ENCODE measurements at regions not wholly inside any gene's neighbourhood (a gene's known extent, or its start where the extent isn't known, plus 50 kb on each side); places are given as distances from the start of the nearest gene placed in this dataset.
A peak's percentile ranks its signal among the peaks of the same experiment; 100 is the strongest.

GRCh38 chr14:71212683-71213107, 305.4 kb downstream of the PCNX1 start:
- Histone ChIP-seq H3K79me2 (replicated peaks; ENCODE audit: insufficient read depth) (no peaks in the 10 kb centered on the region), H3K27me3 (ENCODE audit: insufficient read depth) (no peaks in the 10 kb centered on the region), H3K27ac (ENCODE audit: low read depth) (no peak overlapping the region), H3K4me3 (no peak overlapping the region), H3K4me2 (no peak overlapping the region), H4K20me1 (replicated peaks; ENCODE audit: insufficient read depth) (no peaks in the 10 kb centered on the region), H2AFZ (peak overlapping the region; percentile 81; the same call in 1 of the 2 replicates), H3F3A (replicated peaks; ENCODE audit: low read depth) (no peaks in the 10 kb centered on the region), H3K9me2 (ENCODE audit: insufficient read depth) (no peaks in the 10 kb centered on the region), H3K4me1 (ENCODE audit: insufficient read depth) (no peaks in the 10 kb centered on the region), H3K36me3 (ENCODE audit: insufficient read depth) (no peaks in the 10 kb centered on the region)
- DNase-seq (ENCODE audit: low spot score): no peak
- Mint-ChIP-seq H3K4me1 (peaks cover 4% of the 10 kb centered on the region), H3K27ac (no peak overlapping the region; the same call in 1 of the 2 replicates), H3K4me3 (no peak overlapping the region), H3K36me3 (ENCODE audit: low read depth) (peaks cover 9% of the 10 kb centered on the region), H3K9me3 (peaks cover 6% of the 10 kb centered on the region), H3K27me3 (ENCODE audit: insufficient read depth, low read depth, poor library complexity) (no peaks in the 10 kb centered on the region)
- TF ChIP-seq EZH2phosphoT487 (IDR thresholded peaks at IDR 0.05; ENCODE audit: unreplicated experiment): no peak
- TF ChIP-seq ZNF331 (CRISPR knock-in tag; IDR thresholded peaks at IDR 0.05; ENCODE audit: low read depth): no peak
- no peak for TF ChIP-seq NANOG (IDR thresholded peaks at IDR 0.05; ENCODE audit: borderline replicate concordance)
- TF ChIP-seq ETS1 (IDR thresholded peaks at IDR 0.05): no peak
- peak; percentile 73 for ATAC-seq

- H3K27me3 ChIP-seq (ENCODE audit: insufficient read depth): no peaks in the 10 kb centered on the region
- no peaks in the 10 kb centered on the region for H3K36me3 ChIP-seq (ENCODE audit: insufficient read depth)
- Mint-ChIP-seq H3K27ac (no peak overlapping the region), H3K4me1 (peaks cover 4% of the 10 kb centered on the region), H3K36me3 (ENCODE audit: low read depth) (peaks cover 11% of the 10 kb centered on the region), H3K4me3 (no peak overlapping the region), H3K9me3 (peaks cover 14% of the 10 kb centered on the region), H3K27me3 (ENCODE audit: insufficient read depth, low read depth, poor library complexity) (no peaks in the 10 kb centered on the region)
- H3K4me3 ChIP-seq: no peak overlapping the region
- H2AFZ ChIP-seq: no peak overlapping the region
- H3K9me2 ChIP-seq (ENCODE audit: insufficient read depth): no peaks in the 10 kb centered on the region
- no peaks in the 10 kb centered on the region for H3K79me2 ChIP-seq (replicated peaks; ENCODE audit: insufficient read depth)
- no peak overlapping the region for H3K4me2 ChIP-seq
- no peaks in the 10 kb centered on the region for H4K20me1 ChIP-seq (replicated peaks; ENCODE audit: insufficient read depth)
- ATAC-seq (no peak), DNase-seq (ENCODE audit: low spot score) (no peak)
- H3K4me1 ChIP-seq (ENCODE audit: insufficient read depth): no peaks in the 10 kb centered on the region
- H3F3A ChIP-seq (replicated peaks; ENCODE audit: low read depth): no peaks in the 10 kb centered on the region
- no peak overlapping the region for H3K27ac ChIP-seq (ENCODE audit: low read depth)
- TF ChIP-seq NANOG (IDR thresholded peaks at IDR 0.05; ENCODE audit: borderline replicate concordance) (no peak), JUNB (IDR thresholded peaks at IDR 0.05; ENCODE audit: unreplicated experiment) (no peak), EZH2 (IDR thresholded peaks at IDR 0.05; ENCODE audit: low read depth, unreplicated experiment) (no peak), ETS1 (IDR thresholded peaks at IDR 0.05) (no peak), ZNF331 (CRISPR knock-in tag; IDR thresholded peaks at IDR 0.05; ENCODE audit: low read depth) (no peak), ZNF462 (CRISPR knock-in tag; IDR thresholded peaks at IDR 0.05) (no peak), EZH2phosphoT487 (IDR thresholded peaks at IDR 0.05; ENCODE audit: unreplicated experiment) (no peak), ZNF114 (CRISPR knock-in tag; IDR thresholded peaks at IDR 0.05) (no peak), POLR2AphosphoS5 (IDR thresholded peaks at IDR 0.05; ENCODE audit: low read depth) (no peak), STAT1 (IDR thresholded peaks at IDR 0.05; ENCODE audit: unreplicated experiment) (no peak), CTCF (conservative IDR thresholded peaks at IDR 0.05; ENCODE audit: low read depth in 2 of 2) (no peak)
Observed at GRCh38 chr14:71214241-71214640, 307.0 kb downstream of the PCNX1 start.

Measured in GM23338 (cell line).